Muscle of arm (tissue), 1 donor: ENCODE measurements at regions not wholly inside any gene's neighbourhood (a gene's known extent, or its start where the extent isn't known, plus 50 kb on each side); places are given as distances from the start of the nearest gene placed in this dataset.

Source experiments
- DNase-seq: peaks from one replicate; pipeline ENCODE4 v3.0.0-alpha.2; 2013

DNA sequence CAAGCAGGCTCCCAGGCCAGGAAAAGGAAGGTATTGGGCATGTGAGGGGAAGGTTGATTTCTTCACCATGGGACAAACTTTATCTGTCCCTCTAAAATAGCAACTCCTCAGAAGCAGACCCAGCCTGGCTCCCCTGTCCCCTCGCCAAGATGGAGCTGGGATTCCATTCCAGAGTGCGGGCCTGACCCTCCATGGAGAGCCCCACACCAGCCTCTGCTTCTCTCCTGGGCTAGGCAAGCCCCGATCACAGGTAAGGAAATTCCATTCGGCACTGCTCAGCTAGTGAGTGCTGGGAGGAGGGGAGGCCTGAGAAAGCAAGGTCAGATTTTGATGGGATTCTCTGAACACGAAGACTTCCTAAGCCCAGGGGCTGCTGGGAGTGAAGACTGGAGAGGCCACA, 98.4 kb downstream of the EFNB1 start:
- DNase-seq: no peak

DNA sequence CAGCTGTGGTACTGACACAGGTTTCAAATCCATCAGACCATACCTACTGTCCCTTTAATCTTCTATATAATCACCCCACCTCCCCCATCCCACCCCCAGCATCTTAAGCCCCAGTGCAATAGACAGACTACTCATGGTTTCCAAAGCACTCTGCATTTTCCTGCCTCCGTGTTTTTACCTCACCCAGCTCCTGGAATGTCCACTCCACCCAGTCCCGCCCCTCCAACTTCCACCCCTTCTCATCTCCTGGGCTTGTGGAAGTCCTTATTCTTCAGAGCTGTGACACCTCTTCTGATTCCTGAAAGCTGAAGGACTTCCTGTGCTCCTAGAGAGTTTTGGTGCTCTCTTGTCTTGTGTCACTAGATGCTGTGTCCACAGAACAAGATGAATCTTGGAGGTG, 94.3 kb downstream of the EFNB1 start:
- no peak for DNase-seq

DNA sequence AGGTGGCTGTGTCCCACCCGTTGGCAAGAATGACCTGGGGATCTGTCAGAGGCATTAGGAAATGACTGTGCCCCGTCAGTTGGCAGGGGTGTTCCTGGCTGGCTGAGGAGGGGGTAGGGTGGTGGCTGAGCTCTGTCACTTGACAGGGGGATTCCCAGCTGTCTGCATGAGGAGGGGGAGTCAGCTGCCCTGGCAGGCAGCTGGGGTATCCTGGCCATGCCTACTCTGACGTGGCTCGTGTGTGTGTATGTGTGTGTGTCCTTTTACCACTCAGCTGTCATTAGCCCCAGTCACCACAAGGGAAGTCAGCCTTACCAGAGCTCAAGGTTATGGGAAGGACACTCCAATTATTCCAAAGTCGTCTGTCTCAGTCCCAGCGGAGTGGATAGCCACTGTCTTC, 93.2 kb downstream of the EFNB1 start:
- DNase-seq: no peak

DNA sequence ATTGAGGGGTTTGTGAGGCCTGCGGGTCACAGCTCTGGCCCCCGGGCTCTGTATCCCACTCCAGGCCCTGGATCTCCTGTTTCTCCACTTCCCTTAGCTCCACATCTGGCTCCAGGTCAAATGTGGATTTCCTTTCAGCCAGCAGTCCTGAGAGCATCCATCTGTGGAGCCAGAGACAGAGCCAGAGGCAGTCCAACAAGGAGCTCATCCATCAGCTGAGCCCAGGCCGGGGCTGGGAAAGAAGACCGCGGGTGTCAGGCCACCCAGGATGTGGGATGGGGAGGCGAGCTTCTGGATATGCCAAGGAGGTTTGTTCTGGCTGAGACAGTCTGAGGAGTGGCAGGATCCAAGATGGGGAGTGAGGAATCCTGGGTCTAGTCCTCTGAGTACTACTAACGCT, 91.7 kb downstream of the EFNB1 start:
- DNase-seq: peak; percentile 83

DNA sequence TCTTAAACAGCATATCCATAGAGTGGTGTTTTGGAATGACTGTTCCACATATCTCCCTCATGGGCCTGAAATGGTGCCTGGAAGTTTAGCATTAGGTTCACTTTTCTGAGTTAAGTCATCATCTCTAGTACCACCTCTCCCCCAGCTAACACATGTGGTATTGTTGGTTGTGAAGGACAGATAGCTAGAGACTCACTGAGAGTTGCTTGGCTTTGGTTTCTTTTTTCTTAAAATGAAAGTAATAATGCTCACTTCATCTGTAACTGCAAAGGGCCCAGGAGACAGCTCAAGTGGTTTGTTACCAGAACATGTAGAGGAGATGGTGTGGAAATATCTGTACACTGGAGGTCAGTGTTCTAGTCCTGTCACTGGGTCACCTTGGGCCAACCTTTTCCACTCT, 90.9 kb downstream of the EFNB1 start:
- DNase-seq: no peak

DNA sequence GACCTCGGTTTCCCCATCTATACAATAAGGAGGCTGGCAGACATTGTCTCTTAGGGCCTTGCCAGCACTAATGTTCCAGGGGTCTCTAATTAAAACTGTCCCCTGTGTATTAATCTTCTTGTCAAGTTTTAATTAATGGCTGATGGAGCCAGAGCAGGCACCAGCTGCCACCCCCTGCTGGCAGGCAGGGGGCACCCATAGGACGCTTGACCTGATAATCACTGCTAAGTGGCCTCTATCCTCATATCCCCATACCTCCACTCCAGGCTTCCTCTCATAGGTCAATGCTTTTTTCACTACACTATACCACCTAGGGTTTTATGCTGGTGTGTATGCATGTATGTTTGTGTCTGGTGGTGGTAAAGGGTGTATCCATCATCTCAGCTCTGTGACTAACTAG, 89.4 kb downstream of the EFNB1 start:
- no peak for DNase-seq

DNA sequence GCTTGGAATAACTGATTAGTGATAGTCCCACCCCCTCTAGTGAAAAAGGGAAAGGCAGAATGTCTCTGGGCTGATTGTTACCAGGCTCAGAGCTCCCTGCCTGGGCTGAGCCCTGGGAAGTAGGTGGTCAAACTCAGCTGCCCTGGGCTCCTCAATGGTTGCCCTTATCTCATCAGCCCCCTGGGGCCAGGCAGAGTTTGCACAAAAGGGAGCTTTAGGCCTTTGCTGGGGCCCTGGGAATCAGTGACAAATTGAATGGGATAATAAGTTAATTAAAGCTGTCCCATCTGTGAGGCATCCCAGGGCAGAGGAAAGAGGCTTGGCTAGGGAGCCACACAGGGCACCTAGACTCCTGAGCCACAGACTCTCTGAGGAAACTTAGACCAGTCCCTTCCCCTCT, 89.0 kb downstream of the EFNB1 start:
- DNase-seq: no peak

DNA sequence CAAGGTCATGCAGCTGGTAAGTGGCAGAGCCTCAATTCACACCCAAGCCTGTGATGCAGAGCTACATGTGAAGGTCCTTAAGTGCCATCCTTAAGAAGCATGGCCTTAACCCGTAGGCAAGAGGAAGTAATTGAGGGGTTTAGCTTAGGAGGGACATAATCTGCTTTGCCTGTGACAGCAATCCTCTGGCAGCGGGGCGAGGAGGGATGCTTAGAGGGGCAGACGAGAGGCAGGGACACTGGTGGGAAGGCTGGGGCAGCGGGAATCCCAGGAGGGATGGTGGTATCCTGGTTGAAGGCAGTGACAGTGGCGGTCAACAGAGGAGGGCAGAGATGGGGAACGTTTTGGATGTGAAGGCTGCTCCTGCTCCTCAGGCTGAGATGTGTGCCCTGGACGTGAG, 88.1 kb downstream of the EFNB1 start:
- no peak for DNase-seq

DNA sequence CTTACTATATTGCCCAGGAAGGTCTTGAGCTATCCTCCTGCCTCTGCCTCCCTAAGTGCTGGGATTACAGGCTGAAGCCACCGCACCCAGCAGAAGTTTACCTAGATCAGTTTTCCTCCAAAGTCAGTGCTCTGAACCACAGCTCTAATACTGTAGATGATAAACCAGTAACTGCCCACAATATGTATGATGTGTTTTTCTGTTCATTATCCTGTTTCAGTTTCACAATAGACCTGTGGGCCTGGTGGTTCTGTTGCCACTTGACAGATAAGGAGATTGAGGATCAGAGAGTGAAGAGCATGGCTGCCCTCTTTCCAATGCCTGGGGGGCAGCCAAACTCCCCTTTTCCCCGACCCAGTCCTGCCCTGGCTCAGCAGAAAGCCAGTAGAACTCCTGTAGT, 87.0 kb downstream of the EFNB1 start:
- no peak for DNase-seq

DNA sequence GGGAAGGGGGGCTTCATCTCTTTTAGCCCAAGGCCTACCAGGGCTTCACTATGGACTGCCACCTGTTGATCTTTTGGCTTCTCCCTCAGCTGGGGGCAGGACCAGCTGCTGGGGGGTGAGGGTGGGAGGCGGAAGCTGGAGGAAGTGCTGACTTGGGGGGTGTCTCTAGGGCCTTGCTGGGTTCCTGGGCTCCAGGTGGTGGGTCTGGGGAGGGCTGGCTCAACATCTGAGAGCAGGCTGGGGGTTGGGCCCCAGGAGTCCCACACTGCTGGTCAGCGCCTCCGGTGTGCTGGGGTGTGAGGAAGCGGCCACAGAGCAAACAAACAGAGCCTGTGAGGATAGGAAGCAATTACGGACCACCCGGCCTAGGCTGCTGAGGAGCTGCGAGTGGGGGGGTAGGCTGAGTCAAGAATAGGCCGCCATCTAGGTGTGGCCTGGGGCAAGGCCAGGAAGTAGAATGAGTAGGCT, 85.7 kb downstream of the EFNB1 start:
- no peak for DNase-seq

DNA sequence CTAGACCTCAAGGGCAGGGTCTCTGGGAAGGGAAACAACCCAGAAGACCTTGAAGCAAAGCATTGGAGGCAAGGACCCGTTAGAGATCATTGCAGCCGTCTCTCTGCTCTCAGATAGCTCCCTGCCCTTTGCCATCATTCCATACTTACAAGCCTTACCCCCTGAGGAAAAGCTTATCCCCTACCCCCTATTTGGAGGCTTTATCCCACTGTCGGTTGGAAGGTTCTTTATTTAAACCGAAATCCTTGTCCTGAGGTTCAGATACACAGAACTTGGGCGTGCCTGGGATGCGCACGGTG, 84.4 kb downstream of the EFNB1 start:
- DNase-seq: no peak

DNA sequence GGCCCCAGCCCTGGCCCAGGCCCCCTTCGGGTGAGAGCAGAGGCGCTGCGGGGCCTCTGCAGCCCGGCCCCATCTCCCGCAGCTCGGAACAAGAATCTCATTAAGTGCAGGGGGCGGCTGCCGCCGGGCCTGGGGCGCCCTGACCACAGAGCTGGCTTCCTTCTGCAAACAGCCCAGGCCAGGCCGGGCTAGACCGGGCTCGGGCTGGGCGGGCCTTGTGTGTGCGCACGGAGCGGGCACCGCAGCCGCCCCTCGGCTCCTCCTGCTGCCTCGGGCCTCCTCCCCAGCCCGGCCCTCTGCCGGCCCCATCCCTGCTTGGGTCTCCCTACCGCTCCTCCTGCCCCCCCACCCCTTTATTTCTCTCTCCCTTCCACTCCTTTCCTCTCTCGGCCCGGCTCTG, 83.3 kb downstream of the EFNB1 start:
- DNase-seq: no peak

DNA sequence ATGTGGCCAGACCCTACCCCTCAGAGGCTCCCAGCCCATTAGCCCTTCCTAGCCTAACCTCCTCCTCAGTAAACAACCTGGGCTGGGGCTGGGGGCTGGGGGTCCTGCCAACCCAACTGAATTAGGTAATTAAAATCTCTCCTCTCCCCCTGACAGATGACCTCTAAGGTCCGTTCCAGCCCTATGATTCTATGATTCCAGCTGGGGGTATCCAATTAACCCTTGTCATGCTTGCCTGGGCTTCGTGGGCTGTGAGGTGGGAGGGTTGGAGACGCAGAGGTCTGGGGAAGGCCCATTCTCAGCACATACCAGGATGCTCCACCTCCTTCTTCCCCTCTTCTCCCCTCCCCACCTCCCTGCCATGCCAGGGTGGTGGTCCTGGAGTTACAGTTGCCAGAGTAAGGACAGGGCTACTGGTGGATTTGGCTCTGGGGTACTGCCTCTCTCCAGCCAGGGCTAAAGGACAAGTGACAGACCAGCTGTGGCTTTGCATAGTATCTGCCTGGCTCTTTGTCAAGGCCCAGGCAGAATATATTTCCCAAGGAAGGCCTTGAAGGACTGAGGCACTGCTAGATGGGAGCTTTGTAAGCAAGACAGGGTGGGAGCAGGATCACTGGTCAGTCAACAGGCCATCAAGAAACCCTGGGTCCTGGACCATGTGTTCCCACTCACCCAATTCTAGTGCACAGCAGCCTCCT, 82.1 kb downstream of the EFNB1 start:
- no peak for DNase-seq

DNA sequence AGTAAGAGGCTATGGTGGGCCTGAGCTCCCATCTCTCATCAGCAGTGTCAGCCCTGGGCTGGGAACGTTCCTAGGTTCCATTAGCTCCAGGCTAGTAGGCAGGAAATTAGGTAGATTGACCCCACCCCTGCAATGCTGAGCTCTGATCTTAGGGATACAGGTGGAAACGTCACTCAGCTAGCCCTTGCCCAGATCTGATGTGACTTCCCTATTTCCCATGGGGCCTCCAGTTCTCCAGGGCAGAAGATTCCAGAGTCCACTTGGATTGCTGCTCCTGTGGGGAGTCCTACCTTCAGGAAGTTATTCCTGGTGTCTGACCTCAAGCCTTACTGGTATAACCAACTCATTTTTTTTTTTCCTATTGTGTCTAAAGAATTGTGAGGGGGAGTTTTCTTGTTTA, 81.1 kb downstream of the EFNB1 start:
- DNase-seq: no peak

DNA sequence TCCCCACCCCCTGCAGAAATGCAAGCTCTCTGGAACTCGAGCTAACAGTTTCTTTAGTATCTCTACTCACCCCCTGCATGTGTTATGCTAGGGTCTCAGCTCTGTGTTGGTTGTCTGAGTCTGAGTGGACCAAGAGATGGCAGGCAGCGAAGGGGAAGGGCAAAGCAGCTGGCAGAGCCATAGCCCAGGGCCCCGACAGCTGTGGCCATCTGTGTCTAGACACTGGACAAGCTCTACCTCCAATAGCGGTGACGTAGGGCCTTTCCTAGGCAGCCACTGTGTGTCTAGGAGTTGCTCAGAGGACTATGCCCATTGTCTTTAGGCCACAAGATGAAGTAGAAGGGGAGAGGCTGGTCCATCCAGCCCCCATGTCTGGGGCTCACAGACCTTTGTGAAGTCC, 79.2 kb downstream of the EFNB1 start:
- DNase-seq: no peak

DNA sequence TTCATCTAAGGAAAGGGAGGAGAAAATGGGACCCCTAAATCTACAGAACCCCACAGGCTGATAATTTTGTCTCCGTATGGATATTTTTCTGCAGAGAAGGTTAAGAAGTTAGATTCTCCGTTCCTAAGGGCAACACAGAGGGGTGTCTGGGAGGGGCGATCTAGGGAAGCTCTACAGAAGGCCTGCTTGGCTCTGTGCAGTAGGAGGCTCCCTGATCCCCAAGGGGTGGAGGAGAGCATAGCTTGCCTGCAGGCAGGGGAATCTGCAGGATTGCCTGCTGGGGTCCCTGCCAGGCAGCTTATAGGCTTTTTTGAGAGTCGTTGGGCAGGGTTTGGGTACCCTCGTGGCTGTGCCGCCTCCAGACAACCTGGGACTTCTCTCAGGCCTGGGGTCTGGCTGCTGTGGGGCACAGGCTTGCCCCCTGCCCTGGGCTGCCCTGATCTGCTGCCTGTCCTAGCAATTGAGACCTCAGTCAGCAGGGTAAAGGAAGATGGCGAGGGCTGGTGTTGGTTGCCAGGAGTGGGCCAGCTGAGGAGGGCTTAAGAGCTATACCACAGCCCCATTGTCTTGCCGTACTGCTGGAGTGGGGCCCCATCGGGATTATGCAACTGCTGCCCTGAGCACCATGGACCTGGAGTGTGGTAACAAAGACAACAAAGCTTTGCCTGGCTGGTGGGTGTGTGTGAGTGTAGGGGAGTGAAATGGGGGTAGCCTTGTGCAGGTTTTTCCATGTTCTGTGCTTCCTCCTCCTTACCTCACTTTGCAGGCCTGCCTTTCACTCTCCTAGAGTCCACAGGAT, 74.1 kb downstream of the EFNB1 start:
- no peak for DNase-seq

DNA sequence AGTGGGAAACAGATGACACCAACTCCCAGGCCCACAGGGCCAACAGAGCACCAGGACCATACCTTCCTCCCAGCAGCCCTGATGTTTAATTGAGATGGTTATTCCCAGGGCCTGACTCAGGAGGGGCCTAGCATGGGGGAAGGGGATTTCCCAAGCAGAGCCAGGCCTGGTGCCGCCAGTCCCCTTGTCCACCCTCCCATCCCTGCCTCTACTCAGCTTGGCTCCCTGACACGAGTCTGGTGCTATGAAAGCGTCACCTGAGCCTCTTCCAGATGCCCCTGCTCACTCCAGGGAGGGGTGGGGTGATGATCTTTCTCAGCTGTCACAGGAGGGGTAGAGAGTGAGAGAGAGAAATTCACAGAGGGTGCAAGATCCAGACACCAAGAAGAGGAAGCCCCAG, 72.7 kb downstream of the EFNB1 start:
- no peak for DNase-seq

DNA sequence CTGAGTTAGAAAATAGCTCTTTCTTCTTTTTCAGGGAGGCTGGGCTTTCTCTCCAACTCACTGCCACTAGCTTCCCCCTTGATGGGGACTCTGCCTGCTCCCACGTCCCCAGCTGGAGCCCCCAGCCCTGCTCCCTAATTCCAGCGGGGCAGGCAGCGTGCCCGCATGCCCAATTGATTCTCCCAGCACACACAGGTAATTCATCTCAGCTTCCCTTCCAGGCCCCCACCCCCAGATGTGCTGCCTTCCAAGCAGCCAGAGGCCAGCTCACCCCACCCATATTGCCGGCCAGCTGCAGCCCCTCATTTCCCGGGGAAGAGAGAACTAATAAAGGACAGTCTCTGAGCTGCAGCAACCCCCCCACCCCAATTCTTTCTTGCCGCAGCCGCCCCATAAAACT, 69.8 kb downstream of the EFNB1 start:
- no peak for DNase-seq

DNA sequence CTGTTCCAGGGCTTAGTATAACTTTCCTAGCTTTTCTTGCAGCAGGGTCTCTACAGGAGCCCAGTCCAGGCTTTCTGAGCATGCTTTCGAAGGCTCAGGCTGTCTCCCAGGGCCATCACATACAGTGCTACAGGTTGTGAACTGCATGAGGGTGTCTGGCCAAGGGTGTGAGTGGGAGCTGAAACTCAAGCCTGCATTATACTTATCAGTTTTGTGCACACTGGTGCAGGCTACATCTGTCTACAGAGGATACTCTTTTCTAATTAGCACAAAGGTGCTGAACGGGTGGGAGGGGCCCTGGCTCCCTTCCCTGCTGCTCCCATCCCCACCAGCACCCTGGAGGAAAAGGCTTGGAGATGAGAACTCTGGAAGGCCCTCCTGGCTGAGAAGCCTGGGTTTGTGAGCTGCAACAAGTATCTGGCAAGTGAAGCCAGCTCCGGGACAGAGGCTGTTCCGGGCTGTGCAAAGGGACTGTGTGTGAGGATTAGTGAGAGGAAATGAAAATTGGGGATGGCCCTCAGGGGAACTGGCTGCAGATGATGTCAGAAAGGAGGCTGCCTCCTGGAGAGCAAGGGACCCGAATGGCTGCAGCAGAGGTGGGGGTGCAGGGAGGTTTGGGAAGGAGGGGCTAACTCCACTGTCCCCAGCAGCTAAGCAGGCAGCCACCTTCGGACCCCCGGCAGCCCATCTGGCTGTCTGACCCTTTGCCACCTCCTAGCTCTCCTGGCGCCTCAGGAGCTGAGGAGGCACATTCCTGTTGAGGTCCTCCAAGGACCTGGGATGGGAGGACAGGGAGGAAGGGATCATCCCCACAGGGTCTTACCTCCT, 68.5 kb downstream of the EFNB1 start:
- DNase-seq: no peak

DNA sequence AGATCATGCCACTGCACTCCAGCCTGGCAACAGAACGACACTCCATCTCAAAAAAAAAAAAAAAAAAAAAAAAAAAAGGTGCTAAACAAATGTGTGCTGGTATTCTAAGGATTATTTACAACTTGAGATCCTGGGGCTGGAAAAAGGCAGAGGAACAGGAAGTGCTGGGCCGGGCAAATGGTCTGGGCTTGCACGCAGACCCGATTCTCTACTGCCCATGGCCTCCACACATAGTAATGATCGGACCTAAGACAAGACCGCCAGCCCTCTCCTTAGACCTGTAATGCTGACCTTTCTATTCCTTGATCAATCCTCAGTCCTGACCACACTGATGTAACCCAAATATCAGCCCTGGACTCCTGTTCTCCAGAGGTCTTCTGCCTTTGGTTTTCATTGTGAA, 67.8 kb downstream of the EFNB1 start:
- no peak for DNase-seq

DNA sequence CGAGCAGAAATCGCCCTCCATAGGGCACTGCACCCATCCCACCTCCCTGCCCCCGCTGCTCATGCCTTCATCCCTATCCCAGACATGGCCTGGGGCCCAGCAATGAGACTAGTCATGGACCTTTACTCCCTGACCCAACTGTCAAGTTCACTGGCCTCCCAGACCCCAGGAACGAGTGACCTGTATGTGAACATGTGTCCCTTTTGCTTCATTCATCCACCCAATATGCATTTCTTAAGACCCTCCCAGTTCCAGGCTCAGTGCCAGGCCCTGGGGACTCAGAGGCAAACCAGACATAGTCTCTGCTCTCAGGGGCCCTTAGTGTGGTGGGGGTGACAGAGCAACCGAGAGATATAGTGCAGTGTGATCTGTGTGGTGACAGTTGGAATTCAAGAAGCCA, 67.0 kb downstream of the EFNB1 start:
- no peak for DNase-seq

DNA sequence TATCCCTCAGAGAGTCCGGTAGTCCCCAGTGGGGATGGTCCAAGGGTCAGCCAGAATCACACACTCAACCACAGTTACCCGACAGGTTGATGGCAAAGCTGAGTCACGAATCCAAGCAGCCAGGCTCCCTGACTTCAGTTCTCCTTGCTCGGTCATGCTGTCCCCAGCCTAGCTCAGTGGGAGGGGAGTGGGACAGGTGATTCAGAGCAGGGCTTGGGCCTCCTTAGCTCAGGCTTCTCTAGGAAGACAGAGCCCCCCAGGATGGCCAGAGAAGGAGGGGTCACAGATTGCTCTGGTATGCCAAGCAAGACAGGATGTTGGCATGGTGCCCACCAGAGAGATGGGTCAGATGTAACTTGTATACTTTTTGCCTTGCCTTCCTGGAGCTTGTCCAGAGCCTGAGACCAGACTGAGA, 66.5 kb downstream of the EFNB1 start:
- DNase-seq: no peak
